Right lobe of liver (tissue), 4 donors: ENCODE measurements at regions not wholly inside any gene's neighbourhood (a gene's known extent, or its start where the extent isn't known, plus 50 kb on each side); places are given as distances from the start of the nearest gene placed in this dataset.

ENCODE experiments used
- CTCF ChIP-seq, 4 donors: fragments of 200-600 bp in 3 of 4; fragments of 450-650 bp in 1 of 4; IDR thresholded peaks; one replicate each; pipeline versions ENCODE4 v1.5.1 to v1.8.0; 2016 to 2022; ENCODE audit warnings: antibody characterized with exemption in 4 of 4, mild to moderate bottlenecking in 2 of 4
- POLR2A ChIP-seq: fragments of 450-650 bp; IDR thresholded peaks from one replicate; pipeline ENCODE4 v1.6.1; 2017; ENCODE audit warnings: antibody characterized with exemption, mild to moderate bottlenecking
- donor health status: DM: no; HTN: no; CAD: no.
- donor health status: DM: no; HTN: no; CAD: no.
- donor health status: DM: no; HTN: yes; CAD: no.

DNA sequence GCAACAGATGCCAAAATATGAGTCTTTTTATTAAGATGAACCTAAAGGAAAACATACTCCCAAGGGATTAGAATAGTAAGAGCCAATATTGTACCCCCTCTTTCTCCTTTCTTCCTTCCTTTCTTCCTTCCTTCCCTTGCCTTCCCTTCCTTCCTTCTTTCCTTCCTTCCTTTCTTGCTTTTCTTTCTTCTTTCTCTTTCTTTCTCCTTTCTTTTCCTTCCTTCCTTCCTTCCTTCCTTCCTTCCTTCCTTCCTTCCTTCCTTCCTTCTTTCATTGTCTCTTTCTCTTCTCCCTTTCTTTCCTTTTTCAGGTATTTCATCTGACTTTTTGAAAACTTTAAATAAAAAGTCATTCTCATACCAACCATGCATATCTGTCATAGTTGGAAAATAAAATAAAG is 892.5 kb downstream of the LRFN5 start:
- no peak for TF ChIP-seq CTCF (IDR thresholded peaks at IDR 0.05)
- no peak for TF ChIP-seq POLR2A
